HG02973 (cell line): ENCODE measurements at regions not wholly inside any gene's neighbourhood (a gene's known extent, or its start where the extent isn't known, plus 50 kb on each side); places are given as distances from the start of the nearest gene placed in this dataset.

ENCODE experiments used
- ATAC-seq: cut with Tn5 transposase; IDR thresholded peaks from one replicate; pipeline ENCODE4 v1.9.1; 2021; ENCODE audit warnings: moderate library complexity; ENCODE audit not compliant: unreplicated experiment

DNA sequence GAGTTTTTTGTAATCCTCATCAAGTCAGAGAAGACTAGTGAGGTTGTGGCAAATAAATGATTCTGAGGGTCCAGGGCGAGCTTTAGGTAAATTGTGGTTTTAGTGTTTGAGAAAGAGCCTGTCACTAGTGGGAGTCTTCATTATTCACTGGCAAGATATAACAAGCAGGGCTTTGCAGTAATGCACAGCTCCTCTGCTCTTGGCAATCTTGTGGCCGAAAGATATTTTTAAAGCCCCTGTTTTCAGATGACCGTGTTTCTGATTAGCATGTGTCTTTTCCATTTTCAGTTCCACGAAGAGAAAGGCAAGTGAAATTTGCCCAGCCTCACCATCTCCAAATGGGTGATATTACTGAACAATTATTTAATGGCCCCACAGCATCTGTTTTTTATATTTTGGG, 154.0 kb upstream of the BCL6 start:
- no peak for ATAC-seq

DNA sequence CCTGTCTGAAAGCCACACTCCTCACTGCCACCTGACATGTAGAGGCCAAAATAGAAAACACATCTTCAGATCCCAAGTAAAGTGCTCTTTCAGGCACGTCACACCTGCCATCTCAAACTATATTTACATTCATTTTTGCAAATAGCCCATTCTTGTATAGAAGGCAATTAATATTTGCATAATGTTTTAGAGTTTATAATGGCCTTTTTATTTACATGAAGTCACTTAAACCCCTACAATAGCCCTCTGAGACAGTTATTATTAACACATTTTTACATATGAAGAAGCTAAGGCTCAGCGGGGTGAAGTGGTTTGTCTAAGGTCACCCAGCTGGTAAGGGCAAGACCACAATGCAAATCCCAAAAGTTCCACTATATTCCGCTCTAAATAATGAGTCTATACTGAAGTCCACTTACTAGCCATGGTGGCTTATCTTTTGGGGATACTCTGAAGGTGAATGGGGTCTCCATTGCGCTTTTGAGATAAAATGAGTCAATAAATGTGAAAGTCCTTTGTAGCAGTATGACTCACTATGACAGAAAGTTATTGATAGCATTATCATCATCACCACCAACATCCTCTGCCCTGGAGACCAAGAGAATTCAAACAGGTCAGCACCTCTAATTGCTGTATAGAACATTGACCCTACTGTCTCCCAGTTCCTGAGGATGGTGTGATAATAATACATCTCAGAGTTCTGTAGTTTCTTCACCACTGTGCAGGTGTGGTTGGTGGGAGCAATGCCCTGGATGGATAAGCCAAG, 155.9 kb upstream of the BCL6 start:
- peak; percentile 62 for ATAC-seq

DNA sequence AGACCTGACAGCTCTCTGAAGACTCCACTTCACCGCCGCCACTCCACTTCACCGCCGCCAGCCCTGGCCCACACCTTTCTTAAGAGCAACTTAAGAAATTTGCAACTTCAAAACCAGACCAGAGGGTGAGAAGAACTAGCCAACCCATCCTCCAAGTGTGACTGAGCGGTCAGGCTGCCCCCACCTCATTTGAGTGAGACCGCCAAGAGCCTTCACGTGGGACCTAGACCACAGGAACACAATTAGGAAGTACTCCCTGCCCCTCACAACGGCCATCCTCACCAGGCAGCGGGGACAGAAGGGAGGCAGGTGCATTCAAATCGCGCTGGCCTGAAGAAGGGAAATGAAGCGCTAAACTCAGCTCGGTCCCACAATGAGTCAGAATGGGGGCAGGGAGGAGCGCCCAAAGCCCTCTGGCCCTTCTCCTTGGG, 156.8 kb upstream of the BCL6 start:
- no peak for ATAC-seq

DNA sequence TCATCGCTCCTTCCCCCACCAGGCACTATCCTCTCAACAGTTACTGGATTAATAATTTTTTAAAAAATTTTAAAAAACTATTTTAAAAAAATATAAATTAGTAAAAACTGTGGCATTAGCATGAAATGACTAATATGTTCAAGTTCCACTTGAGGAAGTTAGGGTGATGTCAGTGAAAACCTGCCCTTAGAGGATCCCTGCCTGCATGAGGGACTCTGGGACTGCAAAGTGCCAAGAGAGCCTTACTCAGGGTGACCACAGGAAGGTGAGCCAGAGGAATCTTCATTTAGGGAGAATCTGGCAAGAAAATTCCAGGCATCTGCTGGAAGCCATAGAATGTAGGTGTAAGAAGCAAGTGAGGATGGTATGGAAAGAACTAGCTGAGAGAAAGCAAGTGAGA, 157.7 kb upstream of the BCL6 start:
- ATAC-seq: no peak

DNA sequence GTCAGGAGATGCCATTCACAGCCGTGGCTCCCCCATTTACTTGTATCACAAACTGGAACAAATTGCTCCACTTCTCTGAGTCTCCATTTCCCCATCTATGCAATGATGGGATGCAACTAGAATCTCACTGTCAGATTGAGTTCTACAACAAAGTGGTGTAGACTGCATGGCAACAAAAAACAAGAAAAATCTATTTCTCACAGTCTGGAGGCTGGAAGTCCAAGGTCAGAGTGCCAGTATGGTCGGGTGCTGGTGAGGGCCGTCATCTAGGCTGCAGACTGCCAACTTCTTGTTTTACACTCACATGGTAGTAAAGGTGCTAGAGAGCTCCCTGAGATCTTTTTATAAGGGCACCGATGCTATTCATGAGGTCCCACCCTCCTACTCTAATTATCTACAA, 158.4 kb upstream of the BCL6 start:
- ATAC-seq: no peak

DNA sequence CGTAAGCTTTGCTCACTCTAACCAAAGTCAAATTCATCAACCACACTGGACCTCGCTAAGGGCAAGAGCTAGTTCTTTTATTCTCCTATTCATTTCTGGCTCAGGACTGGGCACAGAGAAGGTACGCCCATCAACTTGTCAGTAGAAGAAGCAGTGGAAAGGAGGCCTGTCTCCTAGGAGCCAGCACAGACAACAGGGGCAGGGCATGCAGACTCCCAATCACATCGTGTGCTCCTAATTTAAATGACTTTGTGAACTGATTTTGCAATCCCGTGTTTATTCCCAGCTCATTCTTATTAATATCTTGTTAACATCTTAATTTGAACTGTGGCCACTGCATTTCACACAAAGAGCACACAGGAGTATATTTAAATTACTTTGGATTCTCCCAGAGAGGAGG, 161.1 kb upstream of the BCL6 start:
- ATAC-seq: no peak

DNA sequence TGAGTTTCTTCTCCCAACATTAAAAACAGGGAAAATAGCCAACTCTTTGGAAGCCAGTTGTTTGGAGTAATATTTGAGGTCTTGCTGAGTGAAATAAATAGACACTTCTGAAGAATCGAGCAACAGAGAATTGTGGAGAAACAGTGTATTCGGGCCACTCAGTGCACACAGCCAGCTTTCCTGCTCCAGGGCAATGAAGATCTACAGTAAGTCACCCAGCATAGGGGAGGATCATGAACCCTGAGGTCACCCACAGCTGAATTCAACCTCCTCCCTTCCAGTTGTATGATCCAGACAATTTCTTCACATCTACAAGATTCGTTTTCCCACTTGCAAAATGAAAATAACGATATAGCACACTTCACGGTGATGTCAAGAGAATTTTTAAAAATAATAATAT, 161.7 kb upstream of the BCL6 start:
- ATAC-seq: no peak

DNA sequence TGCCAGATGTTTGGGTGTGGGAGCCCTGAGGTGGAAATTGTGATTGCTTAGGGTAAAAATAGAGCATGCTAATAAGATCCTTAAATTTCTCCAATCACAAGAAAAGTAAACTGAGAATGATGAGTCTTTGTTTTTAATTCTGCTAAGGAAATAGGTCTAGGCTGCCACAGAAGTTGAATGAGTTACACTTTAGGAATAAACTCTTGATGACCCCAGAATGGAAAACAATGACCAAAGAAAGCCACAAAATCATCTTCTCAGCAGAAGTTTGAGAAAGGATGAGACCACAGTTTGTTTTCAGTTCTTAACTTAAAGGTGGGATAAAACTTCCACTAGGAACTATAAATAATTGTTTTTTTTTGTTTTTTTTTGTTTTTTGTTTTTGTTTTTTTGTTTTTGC, 164.6 kb upstream of the BCL6 start:
- no peak for ATAC-seq

DNA sequence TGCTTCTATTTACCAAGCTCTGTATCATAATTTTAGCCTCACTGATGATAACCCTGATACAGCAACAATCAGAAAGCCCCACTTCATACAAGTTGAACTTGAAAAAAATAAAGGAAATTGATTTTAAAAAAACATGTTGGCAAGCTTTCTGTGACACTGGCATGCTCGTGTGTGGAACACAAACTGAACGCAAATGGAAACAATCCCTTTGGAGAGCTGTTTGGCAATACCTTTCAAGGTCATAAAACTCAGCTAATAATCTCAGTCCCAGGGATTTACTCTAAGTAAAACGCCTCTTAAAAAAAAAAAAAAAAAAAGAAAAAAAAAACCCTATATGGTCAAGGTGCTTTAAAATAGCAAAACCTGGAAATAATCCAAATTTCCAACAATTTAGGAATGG, 166.7 kb upstream of the BCL6 start:
- no peak for ATAC-seq

DNA sequence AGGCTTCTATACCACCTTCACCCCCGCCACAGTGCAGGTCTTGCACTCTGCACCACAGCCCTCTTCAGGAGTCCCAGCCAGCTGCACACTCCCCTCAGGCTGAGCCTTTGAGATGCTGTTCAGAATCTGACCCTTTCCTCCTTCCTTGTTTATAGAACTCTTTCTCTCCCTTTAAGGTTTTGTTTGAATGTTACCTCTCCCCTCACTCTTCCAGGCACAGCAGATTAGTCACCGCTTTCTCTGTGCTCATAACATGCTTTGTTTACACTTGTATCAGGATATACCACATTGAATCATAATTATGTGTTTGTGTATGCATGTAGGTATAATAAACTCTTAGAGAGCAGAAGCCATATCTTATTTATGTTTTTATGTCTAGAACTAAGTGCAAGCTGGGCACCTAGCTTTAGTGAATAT, 168.4 kb upstream of the BCL6 start:
- ATAC-seq: no peak

DNA sequence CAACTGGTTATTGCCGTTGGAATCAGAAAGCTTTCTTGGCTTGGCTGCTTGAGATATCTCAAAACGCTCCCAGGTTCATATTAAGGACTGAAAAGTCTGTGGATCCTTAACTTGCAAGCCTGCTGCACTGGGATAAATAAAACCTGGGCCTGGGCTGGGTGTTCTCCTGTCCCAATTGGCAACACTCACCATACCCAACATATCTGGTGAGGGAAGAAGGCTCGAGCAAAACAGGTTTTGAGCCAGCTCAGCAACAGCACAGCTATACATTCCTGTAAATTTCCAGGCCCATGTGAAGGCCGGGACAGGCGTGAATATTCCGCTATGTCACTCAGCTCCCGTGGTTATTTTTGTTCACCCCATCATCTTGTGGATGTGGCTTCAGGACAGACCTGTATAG, 169.0 kb upstream of the BCL6 start:
- ATAC-seq: no peak

DNA sequence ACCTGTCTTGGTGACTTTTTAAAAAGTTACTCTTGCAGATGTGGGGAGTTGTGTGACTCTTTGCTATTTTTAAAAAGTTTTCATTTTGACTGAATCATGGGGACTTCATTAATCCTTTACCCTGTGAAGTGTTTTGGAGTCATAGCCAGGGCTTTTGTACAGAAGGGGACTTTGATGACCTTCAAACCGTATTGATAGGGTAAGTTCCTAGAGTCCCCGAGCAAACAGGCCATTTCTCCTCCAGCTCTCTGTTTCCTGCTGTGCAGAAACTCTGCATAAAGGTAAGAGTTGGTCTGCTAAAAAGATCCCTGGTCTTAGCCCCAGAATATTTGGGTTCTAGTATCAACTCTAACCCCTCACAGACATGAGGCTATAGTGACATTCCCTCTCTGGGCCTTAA, 170.8 kb upstream of the BCL6 start:
- ATAC-seq: no peak

DNA sequence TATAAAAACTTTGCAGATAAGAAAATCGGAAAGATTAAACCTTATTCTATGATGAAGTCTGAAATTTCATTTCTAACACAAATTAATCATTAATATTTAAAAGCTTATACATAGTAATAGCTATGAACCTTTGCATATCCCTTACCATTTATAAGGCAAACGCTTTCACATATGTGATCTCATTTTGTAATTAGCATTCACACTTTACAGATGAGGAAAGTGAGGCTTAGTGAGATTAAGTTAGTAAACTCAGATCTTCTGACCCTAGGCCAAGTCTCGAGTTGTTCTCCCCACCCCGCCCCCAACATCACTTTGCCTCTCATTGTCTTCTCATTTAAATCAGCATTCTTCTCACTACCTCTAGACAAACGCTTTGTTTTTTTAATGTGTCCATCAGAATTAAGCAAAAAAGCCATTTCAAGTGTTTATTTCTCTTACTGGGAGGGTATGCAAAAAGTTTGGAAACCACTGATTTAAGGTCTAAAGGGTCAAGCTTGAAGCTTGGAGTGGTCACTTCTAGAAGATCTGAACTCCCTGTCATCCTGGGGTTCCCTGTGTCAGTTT, 172.9 kb upstream of the BCL6 start:
- ATAC-seq: no peak

DNA sequence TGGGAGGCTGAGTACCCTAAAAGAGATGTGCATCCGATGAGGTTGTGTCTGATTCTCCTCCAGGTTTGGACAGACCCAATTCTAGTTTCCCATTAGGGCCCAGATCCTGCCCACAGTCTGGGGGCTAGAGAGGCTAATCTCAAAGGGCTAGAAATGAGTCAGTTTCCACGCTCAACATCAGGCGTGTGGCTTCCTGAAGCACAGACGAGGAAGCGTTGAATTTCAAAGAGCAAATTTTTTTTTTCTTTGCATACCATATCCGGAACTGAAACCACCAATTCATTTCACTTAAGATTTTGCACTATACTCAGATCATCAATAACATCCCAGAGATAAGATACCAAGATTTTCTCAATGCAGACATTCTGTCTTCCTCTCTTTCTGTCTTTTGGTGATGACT, 173.8 kb upstream of the BCL6 start:
- peak; percentile 89 for ATAC-seq

DNA sequence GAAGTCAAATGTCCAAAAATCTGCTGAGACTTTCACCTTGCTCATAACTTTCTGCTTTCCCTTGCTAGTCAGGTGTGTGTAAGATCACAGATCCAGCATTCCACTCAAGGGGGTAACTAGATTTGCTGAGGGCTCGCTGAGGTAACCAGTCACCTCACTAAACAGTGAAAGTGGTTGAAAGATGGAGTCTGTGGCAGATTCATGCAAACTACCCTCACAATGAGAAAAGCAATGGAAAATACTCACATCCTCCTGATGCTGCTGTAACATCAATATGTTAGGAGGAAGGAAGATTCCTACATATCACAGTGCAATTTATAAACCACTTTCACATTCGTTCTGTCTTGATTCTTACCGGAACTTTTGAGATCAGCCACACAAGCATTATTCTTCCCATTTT, 174.3 kb upstream of the BCL6 start:
- peak; percentile 43 for ATAC-seq

DNA sequence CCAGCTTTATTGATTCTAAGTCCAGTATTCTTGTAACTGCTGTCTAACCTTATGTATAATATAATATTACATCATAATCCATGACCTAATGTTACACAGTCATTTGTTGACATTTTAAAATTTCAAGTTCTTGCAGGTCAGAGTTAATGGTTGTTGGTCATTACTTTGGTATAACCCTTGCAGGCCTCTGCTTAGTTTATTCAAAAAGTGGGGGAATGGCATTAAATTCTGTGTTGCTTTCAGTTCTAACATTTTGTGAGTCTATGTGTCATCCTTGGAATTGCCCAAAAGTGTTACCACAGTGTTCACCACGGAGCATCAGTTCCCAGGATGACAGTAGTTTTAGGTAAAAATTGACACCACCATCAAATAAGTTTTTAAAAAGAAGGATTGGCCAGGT, 174.8 kb upstream of the BCL6 start:
- ATAC-seq: no peak

DNA sequence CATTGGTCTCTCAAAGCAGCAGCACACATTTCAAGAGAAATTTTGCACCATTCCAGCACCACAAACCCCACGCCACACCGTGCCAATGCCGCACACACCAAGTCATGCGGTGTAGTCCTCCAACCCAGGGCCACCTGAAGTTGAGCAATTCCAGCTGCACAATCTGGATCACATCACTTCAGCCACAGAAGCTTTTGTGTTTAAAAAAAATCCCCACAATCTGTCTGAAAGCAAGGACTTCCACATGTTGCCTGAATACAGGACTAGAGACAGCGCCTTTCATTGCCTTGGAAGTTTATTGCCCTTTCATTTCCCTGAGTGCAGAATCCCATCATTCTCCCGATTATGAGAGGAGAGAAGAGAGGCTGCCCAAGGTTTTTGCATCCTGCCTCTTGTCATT, 175.6 kb upstream of the BCL6 start:
- no peak for ATAC-seq

DNA sequence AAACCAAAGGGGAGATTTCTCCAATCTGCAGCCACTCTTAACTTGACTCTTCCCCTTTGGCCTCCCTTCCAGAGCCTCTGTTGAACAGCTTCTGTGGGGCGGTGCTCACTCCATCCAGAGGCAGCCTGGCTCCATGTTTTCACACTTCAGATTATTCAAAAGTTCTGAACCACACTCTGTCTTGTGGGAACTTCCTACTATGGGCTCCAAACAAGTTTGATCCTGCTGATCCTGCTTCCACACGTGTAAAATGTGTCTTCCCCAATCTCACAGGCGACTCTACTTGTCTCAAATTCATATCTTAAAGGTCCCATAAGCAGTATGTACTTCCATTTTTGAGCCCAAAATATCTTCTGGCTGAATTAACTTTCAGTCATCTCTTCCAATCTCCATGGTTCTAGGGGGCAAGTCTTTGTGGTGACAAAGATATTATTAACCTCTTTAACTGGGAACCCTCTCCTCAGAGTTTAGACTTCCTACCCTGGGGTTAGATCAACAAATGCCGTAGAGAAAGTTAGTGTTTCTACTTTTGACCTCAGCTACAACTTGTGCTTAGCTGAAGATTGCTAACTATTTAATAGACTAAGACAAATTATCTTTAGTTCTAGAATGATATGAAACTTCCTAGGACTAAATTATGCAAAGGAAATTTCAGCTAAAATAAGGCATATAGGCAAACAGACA, 176.3 kb upstream of the BCL6 start:
- ATAC-seq: no peak

DNA sequence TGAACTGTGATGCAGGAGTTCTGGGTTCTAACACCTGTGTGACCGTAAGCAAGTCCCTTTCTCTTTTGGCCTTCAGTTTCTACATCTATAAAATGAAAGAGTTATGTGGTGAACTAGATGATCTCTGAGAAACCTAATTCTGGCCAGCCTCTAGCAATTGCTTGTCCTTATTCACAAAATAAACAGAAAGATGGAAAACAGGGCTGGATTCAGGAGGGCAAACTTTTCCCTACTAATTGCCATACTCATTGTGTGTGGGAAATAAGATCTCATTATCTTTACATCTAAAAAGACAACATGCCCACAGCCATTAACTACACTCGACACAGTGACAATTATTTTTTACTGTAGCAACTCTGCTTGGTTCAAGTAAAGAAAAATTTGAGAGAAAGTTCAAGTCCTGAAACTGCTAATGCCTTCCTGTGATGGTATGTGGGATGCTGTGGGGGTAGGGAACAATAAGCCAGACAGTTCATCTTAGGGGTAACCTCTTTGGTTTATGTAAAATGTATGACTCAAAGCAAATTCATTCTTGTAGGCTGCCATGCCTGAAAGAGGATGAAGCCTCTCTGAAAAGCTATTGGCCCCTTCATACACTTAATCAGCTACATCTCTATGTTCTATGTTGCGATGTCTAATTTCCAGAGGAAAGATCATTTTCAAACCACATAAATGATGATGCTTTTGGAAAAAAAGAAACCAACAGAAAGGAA, 177.6 kb upstream of the BCL6 start:
- no peak for ATAC-seq

DNA sequence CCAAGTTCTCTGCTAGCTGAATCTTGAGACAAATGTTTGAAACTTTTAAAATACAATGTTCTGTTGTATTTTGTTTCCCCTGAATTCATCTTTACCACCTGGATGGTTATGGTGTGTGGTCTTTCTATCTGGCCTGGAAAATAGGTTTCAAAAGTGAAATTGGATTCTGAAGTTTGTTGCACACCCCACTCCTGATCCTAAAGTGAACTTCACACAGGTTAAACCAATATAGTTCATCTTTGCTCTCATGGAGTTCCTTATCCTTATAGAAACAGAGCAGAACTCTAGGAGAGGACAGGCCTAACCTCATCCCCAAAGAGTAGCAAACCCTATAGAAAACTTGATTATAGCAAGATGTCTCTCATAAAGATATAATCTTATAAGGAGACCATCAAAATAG, 179.4 kb upstream of the BCL6 start:
- ATAC-seq: no peak

DNA sequence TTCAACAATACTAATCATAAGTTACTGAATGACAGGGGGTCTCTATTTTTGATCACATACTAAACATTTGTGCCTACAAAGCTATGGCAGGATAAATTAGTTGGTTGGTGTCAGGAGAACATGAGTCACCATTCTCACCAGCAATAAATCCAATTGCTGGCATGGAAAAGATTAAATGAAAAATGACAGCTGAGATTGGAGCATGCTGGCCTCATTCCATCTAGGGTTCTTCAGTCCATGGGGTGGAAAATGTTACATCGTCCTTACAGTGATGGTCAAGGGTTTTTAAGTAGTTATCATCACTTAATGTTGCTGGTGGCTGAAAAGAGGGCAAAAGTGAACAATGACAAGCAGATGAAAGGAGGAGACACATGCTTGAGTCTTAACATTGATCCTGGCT, 180.1 kb upstream of the BCL6 start:
- ATAC-seq: no peak

DNA sequence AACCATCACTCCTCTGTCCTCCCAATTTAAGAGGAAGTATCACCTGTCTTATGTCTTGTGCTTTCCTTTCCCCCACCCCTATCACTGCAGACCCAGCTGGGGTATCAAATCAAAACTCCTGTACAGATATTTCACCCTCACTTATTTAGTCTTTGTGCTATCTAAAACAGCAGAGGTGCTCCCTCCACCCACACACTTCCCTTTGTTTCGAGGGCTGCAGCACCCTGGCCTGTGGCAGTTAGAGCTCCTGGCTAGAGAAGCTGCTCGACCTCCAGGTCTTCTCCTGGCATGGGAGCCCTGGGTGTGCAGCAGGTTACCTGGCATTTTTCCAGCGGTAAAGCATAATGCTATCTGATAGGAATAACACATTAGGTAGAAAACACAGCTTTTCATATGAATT, 181.4 kb upstream of the BCL6 start:
- ATAC-seq: no peak
